ENCODE measurements at regions not wholly inside any gene's neighbourhood (a gene's known extent, or its start where the extent isn't known, plus 50 kb on each side); places are given as distances from the start of the nearest gene placed in this dataset.

DNA sequence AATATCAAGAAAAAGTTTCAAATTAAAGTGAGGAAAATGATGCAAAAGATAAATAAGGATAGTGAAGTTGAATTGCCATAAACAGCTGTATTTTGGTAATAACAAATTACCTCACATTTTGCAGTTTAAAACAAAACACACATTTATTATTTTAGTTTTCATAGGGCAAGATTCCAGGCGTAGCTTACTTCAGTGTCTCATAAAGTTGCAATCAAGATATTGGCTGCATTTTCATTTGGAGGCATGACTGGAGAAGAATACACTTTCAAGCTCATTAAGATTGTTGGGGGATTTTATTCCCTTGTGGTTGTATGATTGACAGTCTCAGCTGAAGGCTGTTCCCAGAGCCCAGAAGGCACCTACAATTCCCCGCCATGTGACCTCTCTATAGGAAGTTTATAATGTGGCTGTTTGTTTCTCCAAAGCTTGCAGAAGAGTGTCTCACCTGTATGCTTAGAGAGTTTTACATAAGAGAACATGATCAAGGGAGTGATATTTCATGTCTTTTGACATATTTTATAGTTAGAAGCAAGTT, 151.4 kb downstream of the OTOL1 start:
- no peaks in the 10 kb centered on the region for H3K27me3 ChIP-seq (ENCODE audit: control insufficient read depth, insufficient read depth, low read length)
- H3K36me3 ChIP-seq (ENCODE audit: control insufficient read depth, insufficient read depth, low read length) = no peaks in the 10 kb centered on the region
- no peak for DNase-seq (ENCODE audit: low read depth)
- TF ChIP-seq, protein P1, sequence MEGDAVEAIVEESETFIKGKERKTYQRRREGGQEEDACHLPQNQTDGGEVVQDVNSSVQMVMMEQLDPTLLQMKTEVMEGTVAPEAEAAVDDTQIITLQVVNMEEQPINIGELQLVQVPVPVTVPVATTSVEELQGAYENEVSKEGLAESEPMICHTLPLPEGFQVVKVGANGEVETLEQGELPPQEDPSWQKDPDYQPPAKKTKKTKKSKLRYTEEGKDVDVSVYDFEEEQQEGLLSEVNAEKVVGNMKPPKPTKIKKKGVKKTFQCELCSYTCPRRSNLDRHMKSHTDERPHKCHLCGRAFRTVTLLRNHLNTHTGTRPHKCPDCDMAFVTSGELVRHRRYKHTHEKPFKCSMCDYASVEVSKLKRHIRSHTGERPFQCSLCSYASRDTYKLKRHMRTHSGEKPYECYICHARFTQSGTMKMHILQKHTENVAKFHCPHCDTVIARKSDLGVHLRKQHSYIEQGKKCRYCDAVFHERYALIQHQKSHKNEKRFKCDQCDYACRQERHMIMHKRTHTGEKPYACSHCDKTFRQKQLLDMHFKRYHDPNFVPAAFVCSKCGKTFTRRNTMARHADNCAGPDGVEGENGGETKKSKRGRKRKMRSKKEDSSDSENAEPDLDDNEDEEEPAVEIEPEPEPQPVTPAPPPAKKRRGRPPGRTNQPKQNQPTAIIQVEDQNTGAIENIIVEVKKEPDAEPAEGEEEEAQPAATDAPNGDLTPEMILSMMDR (IDR thresholded peaks at IDR 0.05; ENCODE audit: insufficient read depth, low read length, poor library complexity, severe bottlenecking) = no peak
- H3K4me3 ChIP-seq (ENCODE audit: low read depth, low read length) = no peak overlapping the region

- TF ChIP-seq, protein P1 (IDR thresholded peaks at IDR 0.05; ENCODE audit: insufficient read depth, low read length, poor library complexity, severe bottlenecking) = no peak
- Histone ChIP-seq H3K27me3 (ENCODE audit: control insufficient read depth, insufficient read depth, low read length) (no peaks in the 10 kb centered on the region), H3K36me3 (ENCODE audit: control insufficient read depth, insufficient read depth, low read length) (no peaks in the 10 kb centered on the region), H3K4me3 (ENCODE audit: low read depth, low read length) (no peak overlapping the region)
- DNase-seq (ENCODE audit: low read depth) = no peak
These were observed 153.4 kb downstream of the OTOL1 start for GRCh38 chr3:161649900-161650484.

- Histone ChIP-seq H3K4me3 (ENCODE audit: low read depth, low read length) (no peak overlapping the region), H3K27me3 (ENCODE audit: control insufficient read depth, insufficient read depth, low read length) (no peaks in the 10 kb centered on the region), H3K36me3 (ENCODE audit: control insufficient read depth, insufficient read depth, low read length) (no peaks in the 10 kb centered on the region)
- TF ChIP-seq, protein P1 (IDR thresholded peaks at IDR 0.05; ENCODE audit: insufficient read depth, low read length, poor library complexity, severe bottlenecking) = no peak
- no peak for DNase-seq (ENCODE audit: low read depth)
These were observed 161.2 kb downstream of the OTOL1 start for GRCh38 chr3:161657786-161658185.

GRCh38 chr3:161671141-161671540, 174.5 kb downstream of the OTOL1 start:
- Histone ChIP-seq H3K4me3 (ENCODE audit: low read depth, low read length) (no peak overlapping the region), H3K36me3 (ENCODE audit: control insufficient read depth, insufficient read depth, low read length) (no peaks in the 10 kb centered on the region), H3K27me3 (ENCODE audit: control insufficient read depth, insufficient read depth, low read length) (no peaks in the 10 kb centered on the region)
- DNase-seq (ENCODE audit: low read depth) = no peak
- TF ChIP-seq, protein P1 (IDR thresholded peaks at IDR 0.05; ENCODE audit: insufficient read depth, low read length, poor library complexity, severe bottlenecking) = no peak

GRCh38 chr3:161672478-161672877, 175.9 kb downstream of the OTOL1 start:
- no peak for DNase-seq (ENCODE audit: low read depth)
- H3K27me3 ChIP-seq (ENCODE audit: control insufficient read depth, insufficient read depth, low read length) = no peaks in the 10 kb centered on the region
- H3K4me3 ChIP-seq (ENCODE audit: low read depth, low read length) = no peak overlapping the region
- no peaks in the 10 kb centered on the region for H3K36me3 ChIP-seq (ENCODE audit: control insufficient read depth, insufficient read depth, low read length)
- TF ChIP-seq, protein P1 (IDR thresholded peaks at IDR 0.05; ENCODE audit: insufficient read depth, low read length, poor library complexity, severe bottlenecking) = no peak

DNA sequence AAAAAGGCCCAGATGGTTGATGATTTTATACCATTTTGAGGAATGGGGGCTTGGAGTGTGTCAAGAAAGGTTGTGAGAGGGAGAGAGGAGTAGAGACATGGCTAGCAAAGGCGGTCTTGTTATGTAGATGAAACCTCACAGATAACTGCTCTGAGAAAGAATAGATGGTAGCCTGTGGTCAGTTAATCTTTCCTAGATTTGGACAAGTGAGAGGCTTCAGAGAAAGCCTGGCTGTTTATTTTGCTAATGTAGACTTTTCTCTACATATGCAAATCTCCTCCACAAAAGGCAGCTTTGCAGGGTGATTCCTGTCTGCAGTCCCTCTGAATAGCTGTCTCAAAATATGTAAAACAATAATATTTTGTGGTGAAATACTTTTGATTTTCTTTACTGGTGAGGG, 177.3 kb downstream of the OTOL1 start:
- TF ChIP-seq, protein P1 (IDR thresholded peaks at IDR 0.05; ENCODE audit: insufficient read depth, low read length, poor library complexity, severe bottlenecking) = no peak
- Histone ChIP-seq H3K27me3 (ENCODE audit: control insufficient read depth, insufficient read depth, low read length) (no peaks in the 10 kb centered on the region), H3K36me3 (ENCODE audit: control insufficient read depth, insufficient read depth, low read length) (no peaks in the 10 kb centered on the region), H3K4me3 (ENCODE audit: low read depth, low read length) (no peak overlapping the region)
- DNase-seq (ENCODE audit: low read depth) = no peak
